HL-60 (cell line): ENCODE measurements at regions not wholly inside any gene's neighbourhood (a gene's known extent, or its start where the extent isn't known, plus 50 kb on each side); places are given as distances from the start of the nearest gene placed in this dataset.

Experiments
- DNase-seq, 2 experiments: peaks; one replicate each; pipeline ENCODE4 v3.0.0-alpha.2; 2010 to 2020; ENCODE audit warnings: low read depth in 1 of 2, low spot score in 1 of 2
- H3K27ac ChIP-seq: fragments of 250-450 bp; sonication (Bioruptor Pico); replicated peaks from 2 replicates; pipeline ENCODE4 v1.5.1; 2020; ENCODE audit warnings: mild to moderate bottlenecking, moderate library complexity
- H3K27me3 ChIP-seq: fragments of 250-450 bp; sonication (Bioruptor Pico); 2 replicates; pipeline ENCODE4 v1.5.1; 2021; ENCODE audit warnings: mild to moderate bottlenecking, moderate library complexity; ENCODE audit not compliant: insufficient read depth, poor library complexity, severe bottlenecking
- H3K4me3 ChIP-seq: replicated peaks from 2 replicates; pipeline ENCODE4 v1.5.1; 2011; ENCODE audit warnings: mild to moderate bottlenecking, control low read depth, low read length; ENCODE audit not compliant: insufficient read depth
- CTCF ChIP-seq: IDR thresholded peaks from one replicate; pipeline ENCODE4 v1.5.1; 2011; ENCODE audit warnings: low read length, control low read depth, inconsistent platforms; ENCODE audit not compliant: insufficient read depth
- GABPA ChIP-seq: IDR thresholded peaks from 2 replicates; pipeline ENCODE4 v1.6.1; 2012; ENCODE audit warnings: low read depth
- POLR2AphosphoS5 ChIP-seq: IDR thresholded peaks from 2 replicates; pipeline ENCODE4 v1.6.1; 2012; ENCODE audit warnings: low read depth
- REST ChIP-seq: IDR thresholded peaks from 2 replicates; pipeline ENCODE4 v1.6.1; 2012; ENCODE audit warnings: low read depth; ENCODE audit not compliant: insufficient replicate concordance
- SPI1 ChIP-seq: IDR thresholded peaks from 2 replicates; pipeline ENCODE4 v1.6.1; 2012; ENCODE audit warnings: low read depth, mild to moderate bottlenecking, borderline replicate concordance

DNA sequence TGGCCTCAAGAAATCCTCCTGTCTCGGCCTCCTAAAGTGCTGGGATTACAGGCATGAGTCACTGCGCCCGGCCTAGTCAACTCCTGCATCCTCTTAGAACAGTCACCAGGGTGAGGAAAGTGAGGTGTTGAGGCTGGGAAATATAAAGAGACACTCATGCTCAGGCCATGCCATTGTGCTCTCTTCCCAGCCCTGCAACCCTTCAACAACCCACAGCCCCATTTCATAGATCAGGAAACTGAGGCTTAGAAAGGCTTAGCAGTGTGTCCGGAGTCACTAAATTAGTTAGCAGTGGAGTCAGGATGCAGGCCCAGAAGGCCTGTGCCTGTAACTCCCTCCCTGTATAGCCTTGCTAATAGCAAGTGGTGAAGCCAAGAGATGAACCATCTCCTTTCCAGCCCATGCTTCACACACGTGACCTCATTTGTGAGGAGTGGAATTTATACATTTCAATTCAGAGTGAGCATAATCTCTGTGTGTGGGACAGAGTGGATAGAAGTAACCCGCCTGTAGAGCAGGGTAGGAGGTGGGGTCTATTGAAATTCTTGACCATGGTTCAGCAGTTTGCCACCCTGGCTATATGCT, 51.7 kb upstream of the USP3 start:
- no peak for TF ChIP-seq POLR2AphosphoS5

DNA sequence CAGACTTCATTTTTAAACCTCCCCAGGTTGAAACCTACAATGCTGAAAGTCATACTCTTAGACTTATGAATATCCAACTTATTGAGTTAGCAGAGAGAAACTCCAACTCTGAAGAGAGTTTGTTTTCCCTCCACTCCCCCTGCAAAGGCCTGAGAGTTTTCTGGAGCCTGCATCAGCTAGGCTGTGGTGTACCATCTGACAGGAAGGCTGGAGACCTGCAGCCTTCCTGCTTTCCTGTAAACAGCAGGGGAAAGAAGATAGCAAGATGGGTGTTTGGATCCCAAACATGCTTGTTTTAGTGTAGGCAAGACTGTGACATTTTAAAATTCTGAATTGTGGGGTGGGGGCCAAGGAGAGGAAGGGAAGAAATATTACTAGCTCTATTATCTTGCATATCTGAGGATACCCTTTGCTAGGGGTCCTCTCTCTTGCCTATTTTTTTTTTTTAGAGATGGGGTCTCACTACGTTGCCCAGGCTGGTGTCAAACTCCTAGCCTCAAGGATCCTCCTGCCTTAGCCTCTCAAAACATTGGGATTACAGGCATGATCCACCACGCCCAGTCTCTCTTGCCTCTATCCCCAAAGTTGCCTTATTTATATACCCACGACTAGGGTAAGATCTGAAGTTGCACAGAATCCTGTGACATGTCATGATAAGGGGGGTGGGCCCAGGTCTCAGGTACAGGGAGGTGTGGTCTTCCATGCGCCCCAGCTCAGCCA, 51.0 kb upstream of the USP3 start:
- Histone ChIP-seq H3K27ac (no peak overlapping the region), H3K4me3 (no peak overlapping the region), H3K27me3 (no peaks in the 10 kb centered on the region)
- no peak for TF ChIP-seq SPI1
- no peak for TF ChIP-seq CTCF
- no peak for TF ChIP-seq REST
- no peak for TF ChIP-seq POLR2AphosphoS5
- TF ChIP-seq GABPA, result no peak
- no peak for DNase-seq

More for the DNA sequence above, 51.7 kb upstream of the USP3 start:
- no peak overlapping the region for H3K4me3 ChIP-seq
- no peak for DNase-seq
- H3K27me3 ChIP-seq, result no peaks in the 10 kb centered on the region
- no peak overlapping the region for H3K27ac ChIP-seq

GRCh38 chr15:63454503-63455211, 49.7 kb upstream of the USP3 start:
- TF ChIP-seq SPI1 (no peak), POLR2AphosphoS5 (no peak), GABPA (no peak), REST (no peak), CTCF (no peak)
- Histone ChIP-seq H3K27ac (no peak overlapping the region), H3K4me3 (no peak overlapping the region), H3K27me3 (no peaks in the 10 kb centered on the region)
- no peak for DNase-seq
